ENCODE measurements at regions not wholly inside any gene's neighbourhood (a gene's known extent, or its start where the extent isn't known, plus 50 kb on each side); places are given as distances from the start of the nearest gene placed in this dataset.

- TF ChIP-seq CTCF (IDR thresholded peaks at IDR 0.05) (no peak), POLR2A (IDR thresholded peaks at IDR 0.05) (no peak)
Observed at GRCh38 chr13:58883405-58883804, 1251.9 kb downstream of the PCDH17 start.

Measured in heart left ventricle (tissue), 13 donors.